K562 (cell line): ENCODE measurements at regions not wholly inside any gene's neighbourhood (a gene's known extent, or its start where the extent isn't known, plus 50 kb on each side); places are given as distances from the start of the nearest gene placed in this dataset.

Experiments used
- ATAC-seq: fragments of 200-7000 bp; cut with Tn5 transposase; 3 replicates; pipeline ENCODE4 v1.9.1; 2020; ENCODE audit warnings: moderate library complexity
- BruUV-seq: library from RNA; stranded (reverse); fragments of 400-500 nt; replicated peaks from 2 replicates; lab custom pipeline; 2021; lab: Mats Ljungman, UMichigan
- CTCF ChIA-PET: fragments of 300-600 bp; formaldehyde crosslinking; extraction: SDS; loops from one replicate; lab custom pipeline; 2021; ENCODE audit warnings: low intra/inter-chr PET ratio; lab: Yijun Ruan, JAX
- POLR2A ChIA-PET: fragments of 300-600, 350-650 bp; sonication (Branson Sonifier 250); formaldehyde crosslinking; extraction: SDS; loops from one replicate; lab custom pipeline; 2021; ENCODE audit warnings: antibody characterized with exemption, inconsistent platforms; lab: Yijun Ruan, JAX
- DNase-seq, 4 experiments: peaks; one replicate each; pipeline versions ENCODE4 v3.0.0 to v3.0.0-alpha.2; 2011 to 2018; ENCODE audit warnings: low spot score in 3 of 4, mixed read lengths in 3 of 4; ENCODE audit errors: extremely low read depth in 1 of 4
- FAIRE-seq: peaks from 2 replicates; lab custom pipeline; 2011; peaks lifted over from hg19 to GRCh38; lab: Jason Lieb, UNC
- H2AFZ ChIP-seq: 2 replicates; pipeline ENCODE4 v1.6.0; 2011; ENCODE audit warnings: low read depth, low read length, control low read depth, inconsistent platforms
- H3K27ac ChIP-seq: fragments of 200-600 bp; 3 replicates; pipeline ENCODE4 v1.8.0; 2011; ENCODE audit warnings: low read depth, mild to moderate bottlenecking, control low read depth, inconsistent platforms, low read length, moderate library complexity, mixed read lengths; ENCODE audit errors: extremely low read depth
- H3K27me3 ChIP-seq, 2 experiments: fragments of 300-600 bp in 1 of 2; 2 replicates in 1 of 2; 3 replicates in 1 of 2; pipeline versions ENCODE4 v1.6.0 to v1.8.0; 2011; ENCODE audit warnings: inconsistent platforms in 2 of 2, low read length in 2 of 2, mild to moderate bottlenecking in 1 of 2, mixed read lengths in 1 of 2, moderate library complexity in 1 of 2; ENCODE audit not compliant: control insufficient read depth in 2 of 2, insufficient read depth in 2 of 2
- H3K36me3 ChIP-seq: fragments of 300-600 bp; 3 replicates; pipeline ENCODE4 v1.8.0; 2011; ENCODE audit warnings: mild to moderate bottlenecking, low read length, inconsistent platforms; ENCODE audit not compliant: control insufficient read depth, insufficient read depth
- H3K4me1 ChIP-seq, 2 experiments: fragments of 200-600 bp in 1 of 2; replicated peaks in 1 of 2; 2 replicates in 1 of 2; 3 replicates in 1 of 2; pipeline versions ENCODE4 v1.5.1 to v1.8.0; 2011; ENCODE audit warnings: inconsistent platforms in 2 of 2, low read length in 2 of 2, mild to moderate bottlenecking in 1 of 2, mixed read lengths in 1 of 2, moderate library complexity in 1 of 2; ENCODE audit not compliant: control insufficient read depth in 2 of 2, insufficient read depth in 2 of 2
- H3K4me2 ChIP-seq: 2 replicates; pipeline ENCODE4 v1.6.1; 2011; ENCODE audit warnings: low read length, control low read depth, inconsistent platforms, mixed read lengths; ENCODE audit not compliant: insufficient read depth
- H3K4me3 ChIP-seq: fragments of 200-600 bp; sonication (generic), shearing (Covaris generic); 2 replicates; pipeline ENCODE4 v1.5.1; 2016; ENCODE audit warnings: control low read depth, inconsistent platforms
- H3K79me2 ChIP-seq: fragments of 200-600 bp; 3 replicates; pipeline ENCODE4 v1.8.0; 2011; ENCODE audit warnings: low read length, inconsistent platforms; ENCODE audit not compliant: control insufficient read depth, insufficient read depth
- H3K9ac ChIP-seq, 2 experiments: 2 replicates each; pipeline versions ENCODE4 v1.6.0 to v1.6.1; 2011; ENCODE audit warnings: low read depth in 2 of 2, low read length in 2 of 2, control low read depth in 1 of 2, inconsistent platforms in 1 of 2, mild to moderate bottlenecking in 1 of 2, mixed read lengths in 1 of 2; ENCODE audit not compliant: insufficient read depth in 1 of 2
- H3K9me1 ChIP-seq: one replicate; pipeline ENCODE4 v1.6.0; 2011; ENCODE audit warnings: inconsistent platforms, mild to moderate bottlenecking, low read length, moderate library complexity; ENCODE audit not compliant: control insufficient read depth, insufficient read depth
- H3K9me3 ChIP-seq: replicated peaks from 2 replicates; pipeline ENCODE4 v1.5.1; 2011; ENCODE audit warnings: low read depth, low read length, inconsistent platforms; ENCODE audit not compliant: control insufficient read depth, insufficient read depth
- H4K20me1 ChIP-seq: replicated peaks from 2 replicates; pipeline ENCODE4 v1.6.1; 2011; ENCODE audit warnings: low read length, inconsistent platforms, mixed read lengths; ENCODE audit not compliant: control insufficient read depth, insufficient read depth
- CBFB ChIP-seq: sonication (generic); formaldehyde crosslinking; IDR thresholded peaks from 2 replicates; pipeline ENCODE4 v1.4.0; 2020; ENCODE audit warnings: mild to moderate bottlenecking, missing genetic modification reagents
- CREM ChIP-seq: IDR thresholded peaks from 2 replicates; pipeline ENCODE4 v1.6.1; 2014; ENCODE audit warnings: antibody characterized with exemption, low read depth
- DIDO1 ChIP-seq: fragments of 450-650 bp; IDR thresholded peaks from 2 replicates; pipeline ENCODE4 v1.6.1; 2016; ENCODE audit warnings: low read depth, missing biosample characterization, missing genetic modification characterization
- GTF2A2 ChIP-seq: IDR thresholded peaks from 2 replicates; pipeline ENCODE4 v1.6.1; 2016; ENCODE audit warnings: mild to moderate bottlenecking, missing genetic modification characterization, missing compliant biosample characterization
- MCM5 ChIP-seq: fragments of 450-650 bp; IDR thresholded peaks from 2 replicates; pipeline ENCODE4 v1.6.1; 2016; ENCODE audit warnings: low read depth
- MXI1 ChIP-seq: IDR thresholded peaks from 2 replicates; pipeline ENCODE4 v1.6.1; 2011; ENCODE audit warnings: low read depth, mild to moderate bottlenecking, improper control_type of control experiment, low read length
- PHF20 ChIP-seq: fragments of 450-650 bp; IDR thresholded peaks from 2 replicates; pipeline ENCODE4 v1.6.1; 2018; ENCODE audit not compliant: partially characterized antibody
- SAP30 ChIP-seq: fragments of 200-600 bp; sonication (generic); IDR thresholded peaks from 2 replicates; pipeline ENCODE4 v1.6.1; 2012; ENCODE audit warnings: borderline replicate concordance, low read depth, mild to moderate bottlenecking, moderate library complexity, low read length, control low read depth, inconsistent platforms; ENCODE audit not compliant: insufficient read depth, poor library complexity, severe bottlenecking
- SMARCA4 ChIP-seq: fragments of 450-650 bp; IDR thresholded peaks from 2 replicates; pipeline ENCODE4 v1.6.1; 2016
- TARDBP ChIP-seq: fragments of 450-650 bp; IDR thresholded peaks from 2 replicates; pipeline ENCODE4 v1.6.1; 2016
- TOE1 ChIP-seq, 2 experiments: fragments of 450-650 bp in 1 of 2; sonication (generic) in 1 of 2; formaldehyde crosslinking in 1 of 2; IDR thresholded peaks; 2 replicates each; pipeline versions ENCODE4 v1.7.1 to v1.8.0; 2016 to 2022; ENCODE audit warnings: borderline replicate concordance in 2 of 2, mild to moderate bottlenecking in 2 of 2, antibody characterized with exemption in 1 of 2, inconsistent platforms in 1 of 2, low read depth in 1 of 2, missing genetic modification reagents in 1 of 2, moderate library complexity in 1 of 2
- ZNF41 ChIP-seq: fragments of 250-450 bp; sonication (Bioruptor Pico); conservative IDR thresholded peaks from 2 replicates; pipeline ENCODE4 v1.4.0; 2020; ENCODE audit warnings: mild to moderate bottlenecking
- WGBS: fragments of 100-300 bp; shearing (Covaris generic); methylation state at CpG from one replicate; pipeline ENCODE4 v1.1.6; 2016; ENCODE audit warnings: low coverage, mixed read lengths; ENCODE audit not compliant: insufficient coverage; ENCODE audit errors: missing lambda C conversion rate; 5-methylcytosine and 5-hydroxymethylcytosine counted together
- in situ Hi-C: fragments of 300-500 bp; cut with MboI; formaldehyde crosslinking; loops from 4 replicates; pipeline ENCODE4 v1.15.0; 2018; ENCODE audit warnings: inconsistent platforms, mixed read lengths
- intact Hi-C: fragments of 100-400 bp; cut with micrococcal nuclease; formaldehyde crosslinking; loops from 2 replicates; pipeline ENCODE4 v1.14.2; 2022
- TF ChIP-seq, protein P1 (sequence below): fragments of 200-800 bp; sonication (Bioruptor generic); IDR thresholded peaks from 2 replicates; pipeline ENCODE4 v1.6.1; 2017; ENCODE audit warnings: missing genetic modification characterization, missing compliant biosample characterization
- TF ChIP-seq, protein P2 (sequence below): fragments of 250-450 bp; sonication (Bioruptor Pico); IDR thresholded peaks from 2 replicates; pipeline ENCODE4 v1.5.0; 2021; ENCODE audit warnings: mild to moderate bottlenecking, moderate library complexity
- TF ChIP-seq, protein P3 (sequence below): fragments of 450-650 bp; formaldehyde crosslinking; IDR thresholded peaks from 2 replicates; pipeline ENCODE4 v1.4.0; 2020; ENCODE audit warnings: mild to moderate bottlenecking, mixed read lengths

DNA sequence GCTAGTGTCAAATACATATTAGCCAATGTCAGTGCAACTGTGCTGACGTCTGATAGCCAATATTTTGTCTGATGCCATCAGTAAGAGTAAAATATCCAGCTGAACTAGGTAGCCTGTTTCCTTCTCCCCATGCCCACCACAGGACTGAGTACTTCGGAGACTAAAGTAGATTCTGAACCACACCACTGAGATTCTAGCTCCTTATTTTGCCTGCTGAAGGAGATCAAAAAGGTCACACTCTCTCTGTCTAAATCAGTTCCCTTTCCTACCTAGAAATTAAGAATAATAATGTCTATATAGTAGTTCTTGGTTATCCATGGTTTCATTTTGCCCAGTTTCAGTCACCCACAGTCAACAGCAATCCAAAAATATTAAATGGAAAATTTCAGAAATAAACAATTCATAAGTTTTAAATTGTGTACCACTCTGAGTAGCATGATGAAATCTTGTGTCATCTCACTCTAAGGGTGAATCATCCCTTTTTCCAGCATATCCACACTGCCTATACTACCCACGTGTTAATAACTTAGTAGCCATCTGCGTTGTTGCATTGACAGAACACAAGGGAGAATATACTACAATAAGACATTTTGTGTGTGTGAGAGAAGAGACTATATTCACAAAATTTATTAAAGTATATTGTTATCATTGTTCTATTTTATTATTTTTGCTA lies 1043.3 kb upstream of the PIK3C3 start (continued):
- TF ChIP-seq, protein P1, sequence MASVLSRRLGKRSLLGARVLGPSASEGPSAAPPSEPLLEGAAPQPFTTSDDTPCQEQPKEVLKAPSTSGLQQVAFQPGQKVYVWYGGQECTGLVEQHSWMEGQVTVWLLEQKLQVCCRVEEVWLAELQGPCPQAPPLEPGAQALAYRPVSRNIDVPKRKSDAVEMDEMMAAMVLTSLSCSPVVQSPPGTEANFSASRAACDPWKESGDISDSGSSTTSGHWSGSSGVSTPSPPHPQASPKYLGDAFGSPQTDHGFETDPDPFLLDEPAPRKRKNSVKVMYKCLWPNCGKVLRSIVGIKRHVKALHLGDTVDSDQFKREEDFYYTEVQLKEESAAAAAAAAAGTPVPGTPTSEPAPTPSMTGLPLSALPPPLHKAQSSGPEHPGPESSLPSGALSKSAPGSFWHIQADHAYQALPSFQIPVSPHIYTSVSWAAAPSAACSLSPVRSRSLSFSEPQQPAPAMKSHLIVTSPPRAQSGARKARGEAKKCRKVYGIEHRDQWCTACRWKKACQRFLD (CRISPR knock-in tag), result no peak; the same call in 1 of the 2 replicates
- TF ChIP-seq GTF2A2, result no peak
- TF ChIP-seq MXI1, result no peak
- no peak for TF ChIP-seq MCM5

DNA sequence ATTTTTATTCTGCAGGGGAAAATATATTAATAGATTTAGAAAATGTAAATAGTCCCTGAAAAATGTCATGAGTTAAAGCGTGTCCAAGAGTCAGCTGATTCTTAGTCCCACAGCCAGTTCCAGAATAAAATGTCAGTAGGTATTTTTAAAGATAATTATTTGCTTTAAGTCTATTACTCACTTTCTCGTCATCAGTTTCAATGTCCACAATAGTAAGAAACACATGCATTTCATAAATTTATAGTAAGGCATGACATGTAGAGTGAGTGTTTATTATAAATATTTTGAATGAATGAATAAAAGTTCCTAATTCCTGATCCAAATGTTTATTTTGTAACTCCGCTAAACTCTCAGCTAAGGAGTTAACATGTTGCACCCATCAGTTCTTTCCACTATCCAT lies 1044.0 kb upstream of the PIK3C3 start:
- H2AFZ ChIP-seq, result no peak overlapping the region
- no peak for TF ChIP-seq TARDBP
- TF ChIP-seq ZNF41 (CRISPR knock-in tag), result no peak
- no peak for TF ChIP-seq PHF20
- no peak for TF ChIP-seq SMARCA4
- TF ChIP-seq, protein P2, sequence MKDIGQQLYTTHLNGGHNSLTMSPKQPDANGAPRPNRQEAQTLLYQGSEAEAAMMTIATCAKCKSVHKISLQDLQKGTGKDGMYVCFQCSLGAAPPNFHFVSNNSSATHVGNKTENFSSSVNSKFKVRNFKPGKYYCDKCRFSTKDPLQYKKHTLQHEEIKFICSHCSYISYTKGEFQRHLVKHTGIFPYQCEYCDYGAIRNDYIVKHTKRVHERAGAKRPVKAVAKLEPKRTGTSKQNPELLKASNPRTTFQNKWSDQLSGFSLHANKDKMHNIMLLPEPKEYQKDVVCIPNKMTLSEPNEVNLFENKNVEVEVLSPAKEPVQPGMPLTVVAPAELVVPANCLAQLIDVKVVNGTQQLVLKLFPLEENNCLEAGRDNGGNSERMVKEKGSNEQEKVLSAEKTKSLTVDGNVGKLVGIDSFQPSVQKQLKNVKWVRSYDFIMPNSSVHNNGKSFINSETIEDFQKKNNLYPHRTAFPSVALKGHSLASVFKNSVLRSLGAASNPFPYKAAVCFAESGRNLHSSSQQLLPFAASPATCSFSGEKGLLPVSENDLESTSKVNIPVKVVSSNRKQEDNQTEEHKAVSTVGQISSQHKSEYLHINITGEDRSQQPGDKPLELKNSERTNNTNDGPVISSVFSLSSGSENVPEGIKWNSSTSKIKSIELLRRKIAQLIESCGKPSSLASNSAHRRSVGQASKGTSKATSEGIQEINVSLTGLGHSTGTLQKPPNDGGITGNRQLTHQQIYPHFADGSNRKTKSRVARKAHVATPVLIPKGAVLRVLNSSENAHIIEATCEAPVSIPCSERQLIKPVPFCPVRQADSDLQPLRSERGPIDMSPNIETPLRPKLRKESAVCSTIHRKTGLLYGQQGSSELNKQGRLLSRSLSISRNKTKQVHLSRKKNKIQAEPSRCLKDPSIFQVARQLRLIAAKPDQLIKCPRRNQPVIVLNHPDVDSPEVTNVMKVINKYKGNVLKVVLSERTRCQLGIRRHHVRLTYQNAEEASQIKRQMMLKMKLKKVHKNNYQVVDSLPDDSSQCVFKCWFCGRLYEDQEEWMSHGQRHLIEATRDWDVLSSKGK (CRISPR knock-in tag), result no peak
- TF ChIP-seq, protein P3, sequence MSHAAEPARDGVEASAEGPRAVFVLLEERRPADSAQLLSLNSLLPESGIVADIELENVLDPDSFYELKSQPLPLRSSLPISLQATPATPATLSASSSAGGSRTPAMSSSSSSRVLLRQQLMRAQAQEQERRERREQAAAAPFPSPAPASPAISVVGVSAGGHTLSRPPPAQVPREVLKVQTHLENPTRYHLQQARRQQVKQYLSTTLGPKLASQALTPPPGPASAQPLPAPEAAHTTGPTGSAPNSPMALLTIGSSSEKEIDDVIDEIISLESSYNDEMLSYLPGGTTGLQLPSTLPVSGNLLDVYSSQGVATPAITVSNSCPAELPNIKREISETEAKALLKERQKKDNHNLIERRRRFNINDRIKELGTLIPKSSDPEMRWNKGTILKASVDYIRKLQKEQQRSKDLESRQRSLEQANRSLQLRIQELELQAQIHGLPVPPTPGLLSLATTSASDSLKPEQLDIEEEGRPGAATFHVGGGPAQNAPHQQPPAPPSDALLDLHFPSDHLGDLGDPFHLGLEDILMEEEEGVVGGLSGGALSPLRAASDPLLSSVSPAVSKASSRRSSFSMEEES (CRISPR knock-in tag), result no peak
- TF ChIP-seq TOE1 (IDR thresholded peaks at IDR 0.05; ENCODE audit: borderline replicate concordance), result no peak
- TF ChIP-seq TOE1 (CRISPR knock-in tag; IDR thresholded peaks at IDR 0.05; ENCODE audit: borderline replicate concordance, low read depth), result no peak
- no peak for TF ChIP-seq CBFB
- no peak for TF ChIP-seq DIDO1
- no peak for TF ChIP-seq SAP30
- TF ChIP-seq CREM, result no peak

More for the DNA sequence above, 1044.0 kb upstream of the PIK3C3 start:
- no peaks in the 10 kb centered on the region for H3K27me3 ChIP-seq
- ChIA-PET POLR2A (no interaction called here), CTCF (no interaction called here)
- no peaks in the 10 kb centered on the region for H3K79me2 ChIP-seq
- in situ Hi-C loops (no loop called here), intact Hi-C loops (no loop called here)
- no peak overlapping the region for H3K9ac ChIP-seq
- FAIRE-seq, result no peak
- H3K4me2 ChIP-seq, result no peak overlapping the region
- no peaks in the 10 kb centered on the region; the same call in 1 of the 2 replicates for H3K9me3 ChIP-seq
- H3K4me3 ChIP-seq, result no peak overlapping the region
- H3K9me1 ChIP-seq, result no peaks in the 10 kb centered on the region
- H3K4me1 ChIP-seq, result no peaks in the 10 kb centered on the region
- H3K27ac ChIP-seq, result no peak overlapping the region
- DNase-seq, result no peak
- no peaks in the 10 kb centered on the region for H3K36me3 ChIP-seq
- BruUV-seq, result no TSS peak
- H4K20me1 ChIP-seq, result no peaks in the 10 kb centered on the region
- 2% methylated on average over 3 of the region's 3 CpGs for WGBS
- ATAC-seq, result no peak
